Upper lobe of left lung (tissue), 4 donors: ENCODE measurements at regions not wholly inside any gene's neighbourhood (a gene's known extent, or its start where the extent isn't known, plus 50 kb on each side); places are given as distances from the start of the nearest gene placed in this dataset.

Experiments used
- CTCF ChIP-seq, 6 experiments: fragments of 450-650 bp in 4 of 6; fragments of 200-600 bp in 2 of 6; sonication (generic) in 2 of 6; IDR thresholded peaks; one replicate each; pipeline ENCODE4 v1.5.1; 2016 to 2019; ENCODE audit warnings: antibody characterized with exemption in 6 of 6
- POLR2A ChIP-seq, 4 donors: fragments of 450-650 bp; IDR thresholded peaks; one replicate each; pipeline ENCODE4 v1.5.1; 2016 to 2017; ENCODE audit warnings: antibody characterized with exemption in 4 of 4, mild to moderate bottlenecking in 2 of 4

DNA sequence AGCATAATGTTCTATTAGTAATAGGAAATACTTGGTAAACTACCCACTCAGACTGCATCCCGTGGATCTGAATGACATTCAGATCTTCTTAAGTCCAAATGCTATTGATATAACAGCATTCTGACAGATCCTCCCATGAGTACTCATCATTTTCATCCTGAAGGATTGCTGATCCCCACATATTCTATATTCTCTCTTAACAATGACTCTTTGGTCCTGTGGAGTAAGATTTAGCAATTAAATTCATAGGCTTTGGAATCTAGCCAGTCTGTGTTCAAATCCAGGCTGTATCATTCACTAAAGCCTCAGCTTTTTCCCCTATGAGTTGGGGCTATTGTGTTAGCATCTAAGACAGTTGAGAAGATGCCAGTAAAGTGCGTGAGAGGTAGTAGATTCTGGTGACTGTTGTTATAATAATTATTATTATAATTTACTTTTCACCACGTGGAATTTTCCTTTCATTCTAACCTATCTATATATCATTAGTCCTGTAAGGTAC lies 591.3 kb upstream of the SYT4 start:
- TF ChIP-seq CTCF (IDR thresholded peaks at IDR 0.05) (no peak), POLR2A (IDR thresholded peaks at IDR 0.05) (no peak)
